ENCODE measurements at regions not wholly inside any gene's neighbourhood (a gene's known extent, or its start where the extent isn't known, plus 50 kb on each side); places are given as distances from the start of the nearest gene placed in this dataset.

DNA sequence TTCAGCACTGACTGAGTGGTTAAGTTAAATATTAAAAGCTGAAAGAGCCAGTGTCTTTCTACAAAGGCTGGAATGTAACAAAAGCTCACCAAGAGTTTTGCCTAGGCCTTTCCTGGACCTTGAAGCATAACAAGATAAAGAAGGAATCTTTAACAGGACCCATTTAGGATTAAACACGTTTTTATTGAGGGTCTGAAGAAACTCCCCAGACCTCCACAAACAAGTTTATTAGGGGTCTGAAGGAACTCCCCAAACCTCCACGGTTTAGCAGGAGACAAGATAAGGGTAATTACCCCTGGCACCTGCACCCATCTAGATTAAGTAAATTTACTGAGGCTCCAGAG, 104.0 kb downstream of the ACAA2 start:
- DNase-seq (ENCODE audit: unreplicated experiment): no peak
- no peak overlapping the region for H3K27ac Mint-ChIP-seq (ENCODE audit: low read depth, unreplicated experiment)
- no peak overlapping the region for H3K4me3 Mint-ChIP-seq (ENCODE audit: unreplicated experiment)
- TF ChIP-seq, protein P1, sequence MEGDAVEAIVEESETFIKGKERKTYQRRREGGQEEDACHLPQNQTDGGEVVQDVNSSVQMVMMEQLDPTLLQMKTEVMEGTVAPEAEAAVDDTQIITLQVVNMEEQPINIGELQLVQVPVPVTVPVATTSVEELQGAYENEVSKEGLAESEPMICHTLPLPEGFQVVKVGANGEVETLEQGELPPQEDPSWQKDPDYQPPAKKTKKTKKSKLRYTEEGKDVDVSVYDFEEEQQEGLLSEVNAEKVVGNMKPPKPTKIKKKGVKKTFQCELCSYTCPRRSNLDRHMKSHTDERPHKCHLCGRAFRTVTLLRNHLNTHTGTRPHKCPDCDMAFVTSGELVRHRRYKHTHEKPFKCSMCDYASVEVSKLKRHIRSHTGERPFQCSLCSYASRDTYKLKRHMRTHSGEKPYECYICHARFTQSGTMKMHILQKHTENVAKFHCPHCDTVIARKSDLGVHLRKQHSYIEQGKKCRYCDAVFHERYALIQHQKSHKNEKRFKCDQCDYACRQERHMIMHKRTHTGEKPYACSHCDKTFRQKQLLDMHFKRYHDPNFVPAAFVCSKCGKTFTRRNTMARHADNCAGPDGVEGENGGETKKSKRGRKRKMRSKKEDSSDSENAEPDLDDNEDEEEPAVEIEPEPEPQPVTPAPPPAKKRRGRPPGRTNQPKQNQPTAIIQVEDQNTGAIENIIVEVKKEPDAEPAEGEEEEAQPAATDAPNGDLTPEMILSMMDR (IDR thresholded peaks at IDR 0.05; ENCODE audit: unreplicated experiment): no peak
- no TSS peak for BruUV-seq (replicated peaks)
- intact Hi-C loops (cut with micrococcal nuclease): no loop called here
- ChIA-PET CTCF (interaction anchor here (1.4 kb wide), 1 partner anchor 19 kb away, joined by 5 read pairs; no protein-coding TSS in a partner anchor), POLR2A (no interaction called here)
- no peaks in the 10 kb centered on the region for H3K4me1 Mint-ChIP-seq (ENCODE audit: insufficient read depth, unreplicated experiment)
- no peaks in the 10 kb centered on the region for H3K36me3 Mint-ChIP-seq (ENCODE audit: insufficient read depth, unreplicated experiment)
- H3K27me3 Mint-ChIP-seq (ENCODE audit: insufficient read depth, unreplicated experiment): peaks cover 14% of the 10 kb centered on the region
- H3K9me3 Mint-ChIP-seq (ENCODE audit: unreplicated experiment): peaks cover 4% of the 10 kb centered on the region

DNA sequence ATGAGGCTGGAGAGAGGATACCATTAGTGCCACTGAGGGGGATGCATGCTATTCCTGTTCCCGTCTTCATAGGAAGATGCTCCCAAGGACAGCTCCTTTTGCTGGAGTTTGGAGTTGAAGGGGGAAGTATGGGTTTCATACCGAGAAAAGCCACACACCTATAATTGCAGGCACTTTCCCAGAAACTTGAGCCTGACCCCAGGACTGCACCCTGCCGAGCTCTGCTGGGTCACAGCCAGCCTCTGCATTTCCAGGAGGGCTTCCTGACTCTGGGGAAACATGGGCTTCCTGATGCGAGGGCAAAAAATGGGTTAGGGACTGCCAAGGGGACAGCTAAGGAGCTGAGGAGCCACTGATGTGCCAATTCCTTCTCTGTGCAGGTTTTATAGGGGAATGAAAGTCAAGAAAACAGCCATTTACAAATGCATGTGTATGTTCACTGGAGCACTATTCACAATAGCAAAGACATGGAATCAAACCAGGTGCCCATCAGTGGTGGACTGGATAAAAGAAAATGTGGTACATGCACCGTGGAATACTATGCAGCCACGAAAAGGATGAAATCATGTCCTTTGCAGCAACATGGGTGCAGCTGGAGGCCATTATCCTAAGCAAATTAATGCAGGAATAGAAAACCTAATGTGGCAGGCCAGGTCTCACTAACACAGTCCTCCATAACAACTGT, 104.5 kb downstream of the ACAA2 start:
- no peaks in the 10 kb centered on the region for H3K36me3 Mint-ChIP-seq (ENCODE audit: insufficient read depth, unreplicated experiment)
- POLR2A ChIA-PET: no interaction called here
- CTCF ChIA-PET: interaction anchor here (1.0 to 1.4 kb wide), 2 partner anchors 20 to 151 kb away, joined by 3 to 5 read pairs; no protein-coding TSS in a partner anchor

DNA sequence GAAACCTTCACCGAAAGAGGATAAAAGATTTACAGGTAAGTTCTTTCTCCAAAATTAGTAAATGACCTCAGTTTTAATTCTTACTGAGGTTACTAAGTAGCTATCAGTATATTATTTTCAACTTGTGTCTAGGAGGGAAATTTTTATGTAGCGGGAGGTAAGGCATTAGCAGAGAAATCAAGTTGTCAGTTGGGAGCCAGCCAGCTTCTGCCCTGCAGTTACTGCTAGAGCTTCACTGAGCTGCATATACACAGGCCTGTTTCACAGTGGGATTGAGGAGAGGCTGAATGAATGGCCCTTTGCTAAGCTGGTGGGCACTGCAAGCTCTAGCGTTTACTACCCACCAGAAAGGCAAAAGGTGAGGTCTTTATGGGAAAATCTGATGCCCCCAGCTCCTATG, 105.7 kb downstream of the ACAA2 start:
- no peaks in the 10 kb centered on the region for H3K36me3 Mint-ChIP-seq (ENCODE audit: insufficient read depth, unreplicated experiment)
- no peaks in the 10 kb centered on the region for H3K4me1 Mint-ChIP-seq (ENCODE audit: insufficient read depth, unreplicated experiment)
- no peak overlapping the region for H3K4me3 Mint-ChIP-seq (ENCODE audit: unreplicated experiment)
- TF ChIP-seq, protein P1 (IDR thresholded peaks at IDR 0.05; ENCODE audit: unreplicated experiment): no peak
- BruUV-seq (replicated peaks): no TSS peak
- ChIA-PET CTCF (interaction anchor here (0.8 to 1.0 kb wide), 3 partner anchors 23 to 153 kb away, joined by 3 read pairs; no protein-coding TSS in a partner anchor), POLR2A (no interaction called here)
- H3K27ac Mint-ChIP-seq (ENCODE audit: low read depth, unreplicated experiment): no peak overlapping the region
- H3K27me3 Mint-ChIP-seq (ENCODE audit: insufficient read depth, unreplicated experiment): peaks cover under 1% of the 10 kb centered on the region
- no peaks in the 10 kb centered on the region for H3K9me3 Mint-ChIP-seq (ENCODE audit: unreplicated experiment)
- intact Hi-C loops (cut with micrococcal nuclease): no loop called here
- DNase-seq (ENCODE audit: unreplicated experiment): no peak

More for the DNA sequence above, 104.5 kb downstream of the ACAA2 start:
- no peaks in the 10 kb centered on the region for H3K4me1 Mint-ChIP-seq (ENCODE audit: insufficient read depth, unreplicated experiment)
- H3K27ac Mint-ChIP-seq (ENCODE audit: low read depth, unreplicated experiment): no peak overlapping the region
- H3K4me3 Mint-ChIP-seq (ENCODE audit: unreplicated experiment): no peak overlapping the region
- TF ChIP-seq, protein P1 (IDR thresholded peaks at IDR 0.05; ENCODE audit: unreplicated experiment): no peak
- intact Hi-C loops (cut with micrococcal nuclease): no loop called here
- no TSS peak for BruUV-seq (replicated peaks)
- H3K9me3 Mint-ChIP-seq (ENCODE audit: unreplicated experiment): no peaks in the 10 kb centered on the region
- H3K27me3 Mint-ChIP-seq (ENCODE audit: insufficient read depth, unreplicated experiment): peaks cover 12% of the 10 kb centered on the region
- no peak for DNase-seq (ENCODE audit: unreplicated experiment)

DNA sequence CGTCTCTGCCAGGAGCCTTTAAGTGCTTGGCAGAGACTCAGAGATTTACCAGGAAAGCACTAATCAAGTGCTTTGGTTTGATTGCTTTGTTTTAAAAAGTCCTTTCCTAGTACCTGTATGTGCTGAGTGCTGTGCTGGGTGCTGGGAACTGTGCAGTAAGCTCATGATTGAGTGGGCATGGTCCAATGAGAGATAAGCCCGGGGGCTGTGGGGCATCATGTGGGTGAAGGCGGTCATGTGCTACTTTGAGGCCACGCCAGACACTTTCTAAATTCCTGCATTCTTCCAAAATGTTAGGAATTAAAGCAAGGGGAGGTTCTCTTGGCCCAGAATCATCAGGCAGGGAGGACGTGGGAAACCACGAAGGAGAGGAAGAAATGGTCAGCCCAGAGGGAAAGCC, 109.0 kb downstream of the ACAA2 start:
- H3K4me3 Mint-ChIP-seq (ENCODE audit: unreplicated experiment): no peak overlapping the region
- H3K27me3 Mint-ChIP-seq (ENCODE audit: insufficient read depth, unreplicated experiment): no peaks in the 10 kb centered on the region
- no TSS peak for BruUV-seq (replicated peaks)
- intact Hi-C loops (cut with micrococcal nuclease): no loop called here
- H3K27ac Mint-ChIP-seq (ENCODE audit: low read depth, unreplicated experiment): no peak overlapping the region
- no peak for DNase-seq (ENCODE audit: unreplicated experiment)
- H3K36me3 Mint-ChIP-seq (ENCODE audit: insufficient read depth, unreplicated experiment): no peaks in the 10 kb centered on the region
- ChIA-PET CTCF (no interaction called here), POLR2A (no interaction called here)
- peaks cover 3% of the 10 kb centered on the region for H3K4me1 Mint-ChIP-seq (ENCODE audit: insufficient read depth, unreplicated experiment)
- no peaks in the 10 kb centered on the region for H3K9me3 Mint-ChIP-seq (ENCODE audit: unreplicated experiment)
- TF ChIP-seq, protein P1 (IDR thresholded peaks at IDR 0.05; ENCODE audit: unreplicated experiment): no peak

All from MCF 10A (cell line).